Psoas muscle (tissue), 7 donors: ENCODE measurements at regions not wholly inside any gene's neighbourhood (a gene's known extent, or its start where the extent isn't known, plus 50 kb on each side); places are given as distances from the start of the nearest gene placed in this dataset.
"Not testable (repeated sequence)": the region's sequence is repeated elsewhere in the genome, so short reads cannot be mapped to it uniquely, and the experiment has no call there.

Experiments used
- ATAC-seq, 4 donors: fragments of 200-7000 bp; cut with Tn5 transposase; one replicate each; pipeline ENCODE4 v1.9.1; 2020; ENCODE audit warnings: moderate library complexity in 3 of 4, mild to moderate bottlenecking in 2 of 4
- DNase-seq, 2 donors: peaks; one replicate each; pipeline ENCODE4 v3.0.0-alpha.2; 2020
- H3K27ac ChIP-seq: fragments of 200-600 bp; one replicate; pipeline ENCODE4 v1.8.0; 2022
- H3K27me3 ChIP-seq, 3 donors: fragments of 200-600 bp in 1 of 3; one replicate each; pipeline versions ENCODE4 v1.6.1 to v1.8.0; 2013 to 2022; ENCODE audit warnings: low read length in 2 of 3, mild to moderate bottlenecking in 2 of 3, moderate library complexity in 1 of 3; ENCODE audit not compliant: insufficient read depth in 3 of 3
- H3K36me3 ChIP-seq, 2 donors: fragments of 200-600 bp in 1 of 2; one replicate each; pipeline versions ENCODE4 v1.6.1 to v1.8.0; 2013 to 2022; ENCODE audit warnings: low read depth in 1 of 2, mild to moderate bottlenecking in 1 of 2, moderate library complexity in 1 of 2; ENCODE audit not compliant: insufficient read depth in 1 of 2
- H3K4me1 ChIP-seq: fragments of 200-600 bp; one replicate; pipeline ENCODE4 v1.8.0; 2022
- H3K4me3 ChIP-seq: fragments of 200-600 bp; one replicate; pipeline ENCODE4 v1.8.0; 2022; ENCODE audit warnings: mild to moderate bottlenecking
- H3K9me3 ChIP-seq: fragments of 200-600 bp; one replicate; pipeline ENCODE4 v1.8.0; 2022
- CTCF ChIP-seq: fragments of 200-600 bp; IDR thresholded peaks from one replicate; pipeline ENCODE4 v1.8.0; 2022; ENCODE audit warnings: antibody characterized with exemption
- WGBS, 3 donors: extraction: QIAGEN DNeasy Blood & Tissue Kit; methylation state at CpG; one replicate each; pipeline versions ENCODE4 v1.1.6 to v1.1.7; 2013; 5-methylcytosine and 5-hydroxymethylcytosine counted together
- intact Hi-C, 2 donors: fragments of 100-400 bp; cut with DNase I; formaldehyde crosslinking; loops; one replicate each; pipeline versions ENCODE4 v1.11.0 to v1.14.2; 2022
- donor health status: healthy with polysubstance abuse.
- donor health status: DM: no; HTN: no; CAD: no; lungs with moderate emphysema.
- donor health status: Bipolar disorder and iron deficiency.
- donor health status: healthy.
- donor health status: DM: yes; HTN: yes; CAD: no.
- donor health status: DM: no; HTN: no; CAD: no.
- donor health status: DM: yes; HTN: yes; CAD: no.

- DNase-seq (no peak), ATAC-seq (no peak)
- no peak overlapping the region for H3K4me3 ChIP-seq
- no peaks in the 10 kb centered on the region for H3K36me3 ChIP-seq
- intact Hi-C loops: no loop called here
- no peaks in the 10 kb centered on the region for H3K4me1 ChIP-seq
- 82 to 92% (median 89%) methylated on average over 5 of the region's 5 CpGs for WGBS, 3 donors
- no peaks in the 10 kb centered on the region for H3K27me3 ChIP-seq
- H3K27ac ChIP-seq: no peak overlapping the region
- TF ChIP-seq CTCF: no peak
- H3K9me3 ChIP-seq: peaks cover 11% of the 10 kb centered on the region
Measured at GRCh38 chrX:113202601-113203000, 362.0 kb upstream of the AMOT start.

DNA sequence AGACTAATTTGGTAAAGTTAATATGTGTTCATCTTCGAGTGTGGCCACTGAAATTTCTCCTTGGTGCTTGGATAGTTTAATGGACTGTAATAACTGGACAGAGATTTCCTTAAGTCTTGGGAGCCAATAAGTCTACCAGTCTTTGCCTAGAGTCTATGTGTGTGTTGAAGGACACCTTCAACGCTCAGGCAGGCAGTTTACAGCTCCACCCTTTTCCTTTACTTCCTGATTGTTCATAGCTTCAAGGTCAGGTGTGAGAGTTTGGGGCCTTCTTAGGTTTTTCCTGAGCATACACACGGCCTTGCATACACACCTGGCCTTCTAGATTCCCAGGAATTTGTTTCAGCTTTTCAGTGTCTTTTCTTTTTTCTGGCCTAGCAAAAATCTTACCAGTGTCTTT, 355.3 kb upstream of the AMOT start:
- ATAC-seq: no peak
- DNase-seq: no peak
- Histone ChIP-seq H3K27ac (no peak overlapping the region), H3K9me3 (peaks cover 20% of the 10 kb centered on the region), H3K27me3 (no peaks in the 10 kb centered on the region), H3K4me3 (no peak overlapping the region), H3K4me1 (no peaks in the 10 kb centered on the region), H3K36me3 (no peaks in the 10 kb centered on the region)
- WGBS, 3 donors: 49 to 57% (median 53%) methylated on average over 3 of the region's 3 CpGs
- intact Hi-C loops: no loop called here
- no peak for TF ChIP-seq CTCF

DNA sequence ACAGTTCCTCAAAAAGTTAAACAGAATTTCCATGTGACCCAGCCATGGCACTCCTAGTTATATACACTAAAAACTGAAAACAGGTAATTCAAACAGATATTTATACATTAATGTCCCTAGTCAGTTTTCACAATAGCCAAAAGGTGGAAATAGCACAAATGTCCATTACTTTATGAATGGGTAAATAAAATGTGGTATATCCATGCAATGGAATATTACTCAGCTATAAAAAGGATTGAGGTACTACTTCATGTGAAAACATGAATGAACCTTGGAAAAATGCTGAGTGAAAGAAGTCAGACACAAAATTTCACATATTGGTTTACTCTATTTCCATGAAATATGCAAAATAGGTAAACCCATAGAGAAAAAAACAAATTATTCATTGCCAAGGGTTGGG, 351.8 kb upstream of the AMOT start:
- H3K27me3 ChIP-seq: peaks cover 0 to 4% (median 0%) of the 10 kb centered on the region in 3 donors
- H3K27ac ChIP-seq: no peak overlapping the region
- H3K36me3 ChIP-seq: no peaks in the 10 kb centered on the region
- peaks cover 9% of the 10 kb centered on the region for H3K9me3 ChIP-seq
- TF ChIP-seq CTCF: no peak
- intact Hi-C loops: no loop called here
- no peak for DNase-seq
- no peaks in the 10 kb centered on the region for H3K4me1 ChIP-seq
- no peak for ATAC-seq
- H3K4me3 ChIP-seq: no peak overlapping the region

- intact Hi-C loops: no loop called here
- 77 to 86% (median 86%) methylated on average over 8 of the region's 8 CpGs for WGBS, 3 donors
- H3K27ac ChIP-seq: no peak overlapping the region
Measured at GRCh38 chrX:113157496-113157895, 316.9 kb upstream of the AMOT start.

DNA sequence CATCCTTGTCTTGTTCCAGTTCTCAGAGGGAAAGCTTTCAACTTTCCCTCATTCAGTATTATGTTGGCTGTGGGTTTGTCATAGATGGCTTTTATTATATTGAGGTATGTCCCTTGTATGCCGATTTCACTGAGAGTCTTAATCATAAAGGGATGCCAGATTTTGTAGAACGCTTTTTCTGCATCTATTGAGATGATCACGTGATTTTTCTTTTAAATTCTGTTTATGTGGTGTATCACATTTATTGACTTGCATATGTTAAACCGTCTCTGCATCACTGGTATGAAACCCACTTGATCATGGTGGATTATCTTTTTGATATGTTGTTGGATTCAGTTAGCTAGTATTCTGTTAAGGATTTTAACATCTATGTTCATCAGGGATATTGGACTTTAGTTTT, 313.7 kb upstream of the AMOT start:
- H3K4me1 ChIP-seq, H3K9me3 ChIP-seq, DNase-seq, intact Hi-C loops, H3K36me3 ChIP-seq, H3K27ac ChIP-seq, ATAC-seq, H3K4me3 ChIP-seq, H3K27me3 ChIP-seq: not testable (repeated sequence)
- WGBS, 3 donors: 80 to 95% (median 86%) methylated on average over 4 of the region's 4 CpGs

More at GRCh38 chrX:113157496-113157895, 316.9 kb upstream of the AMOT start:
- Histone ChIP-seq H3K4me3 (no peak overlapping the region), H3K27me3 (no peaks in the 10 kb centered on the region), H3K9me3 (peaks cover 8% of the 10 kb centered on the region), H3K36me3 (no peaks in the 10 kb centered on the region), H3K4me1 (no peaks in the 10 kb centered on the region)
- DNase-seq (no peak), ATAC-seq (no peak)
- no peak for TF ChIP-seq CTCF
